GM19351 (cell line): ENCODE measurements at regions not wholly inside any gene's neighbourhood (a gene's known extent, or its start where the extent isn't known, plus 50 kb on each side); places are given as distances from the start of the nearest gene placed in this dataset.

ENCODE experiments used
- ATAC-seq: cut with Tn5 transposase; IDR thresholded peaks from one replicate; pipeline ENCODE4 v1.9.1; 2021; ENCODE audit warnings: mild to moderate bottlenecking, moderate library complexity; ENCODE audit not compliant: unreplicated experiment

GRCh38 chr3:66672830-66673229 is 172.0 kb upstream of the LRIG1 start:
- no peak for ATAC-seq

- ATAC-seq, result no peak
Measured at GRCh38 chr3:66673293-66673692, 172.5 kb upstream of the LRIG1 start.

GRCh38 chr3:66675366-66675765 is 174.5 kb upstream of the LRIG1 start:
- no peak for ATAC-seq

GRCh38 chr3:66692042-66692765 is 191.4 kb upstream of the LRIG1 start:
- no peak for ATAC-seq

- no peak for ATAC-seq
Measured at GRCh38 chr3:66692766-66693150, 191.9 kb upstream of the LRIG1 start.

- no peak for ATAC-seq
Measured at GRCh38 chr3:66693461-66694031, 192.7 kb upstream of the LRIG1 start.

- no peak for ATAC-seq
Measured at GRCh38 chr3:66702126-66702525, 201.3 kb upstream of the LRIG1 start.

GRCh38 chr3:66703501-66703900 is 202.7 kb upstream of the LRIG1 start:
- no peak for ATAC-seq

GRCh38 chr3:66705076-66705475 is 204.3 kb upstream of the LRIG1 start:
- no peak for ATAC-seq

- no peak for ATAC-seq
Measured at GRCh38 chr3:66706890-66707289, 206.1 kb upstream of the LRIG1 start.

- no peak for ATAC-seq
Measured at GRCh38 chr3:66709532-66709931, 208.7 kb upstream of the LRIG1 start.

GRCh38 chr3:66712210-66712609 is 211.4 kb upstream of the LRIG1 start:
- no peak for ATAC-seq

- ATAC-seq, result no peak
Measured at GRCh38 chr3:66713921-66714320, 213.1 kb upstream of the LRIG1 start.

- no peak for ATAC-seq
Measured at GRCh38 chr3:66715806-66716205, 215.0 kb upstream of the LRIG1 start.

GRCh38 chr3:66717806-66718205 is 217.0 kb upstream of the LRIG1 start:
- no peak for ATAC-seq

GRCh38 chr3:66719796-66720356 is 219.1 kb upstream of the LRIG1 start:
- ATAC-seq, result no peak

GRCh38 chr3:66720508-66720907 is 219.7 kb upstream of the LRIG1 start:
- no peak for ATAC-seq

- no peak for ATAC-seq
Measured at GRCh38 chr3:66722675-66723074, 221.9 kb upstream of the LRIG1 start.

- ATAC-seq, result no peak
Measured at GRCh38 chr3:66723231-66723630, 222.4 kb upstream of the LRIG1 start.

GRCh38 chr3:66729687-66730393 is 229.0 kb upstream of the LRIG1 start:
- no peak for ATAC-seq

- ATAC-seq, result no peak
Measured at GRCh38 chr3:66738625-66739365, 238.0 kb upstream of the LRIG1 start.
